ENCODE measurements at regions not wholly inside any gene's neighbourhood (a gene's known extent, or its start where the extent isn't known, plus 50 kb on each side); places are given as distances from the start of the nearest gene placed in this dataset.

DNA sequence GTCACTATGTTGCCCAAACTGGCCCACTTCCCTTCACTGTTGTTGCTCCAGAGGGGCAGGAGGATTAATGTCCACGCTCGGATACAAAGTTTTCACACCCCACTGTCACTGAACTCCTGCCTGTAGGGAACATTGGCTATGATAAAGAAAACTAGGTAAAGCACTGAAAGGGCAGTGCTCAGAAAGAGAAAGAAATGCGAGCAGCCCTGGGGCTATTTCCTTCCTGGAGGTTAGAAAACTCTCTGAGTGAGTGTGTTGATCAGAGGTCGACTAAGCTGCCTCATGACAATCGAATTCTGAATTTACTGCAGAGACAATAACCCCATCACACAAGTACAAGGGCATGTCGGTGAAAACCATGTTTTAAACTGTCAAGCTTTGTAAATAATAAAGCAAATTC lies 227.2 kb upstream of the PITRM1 start:
- FAIRE-seq (no peak), DNase-seq (ENCODE audit: insufficient read length, low spot score) (no peak)

DNA sequence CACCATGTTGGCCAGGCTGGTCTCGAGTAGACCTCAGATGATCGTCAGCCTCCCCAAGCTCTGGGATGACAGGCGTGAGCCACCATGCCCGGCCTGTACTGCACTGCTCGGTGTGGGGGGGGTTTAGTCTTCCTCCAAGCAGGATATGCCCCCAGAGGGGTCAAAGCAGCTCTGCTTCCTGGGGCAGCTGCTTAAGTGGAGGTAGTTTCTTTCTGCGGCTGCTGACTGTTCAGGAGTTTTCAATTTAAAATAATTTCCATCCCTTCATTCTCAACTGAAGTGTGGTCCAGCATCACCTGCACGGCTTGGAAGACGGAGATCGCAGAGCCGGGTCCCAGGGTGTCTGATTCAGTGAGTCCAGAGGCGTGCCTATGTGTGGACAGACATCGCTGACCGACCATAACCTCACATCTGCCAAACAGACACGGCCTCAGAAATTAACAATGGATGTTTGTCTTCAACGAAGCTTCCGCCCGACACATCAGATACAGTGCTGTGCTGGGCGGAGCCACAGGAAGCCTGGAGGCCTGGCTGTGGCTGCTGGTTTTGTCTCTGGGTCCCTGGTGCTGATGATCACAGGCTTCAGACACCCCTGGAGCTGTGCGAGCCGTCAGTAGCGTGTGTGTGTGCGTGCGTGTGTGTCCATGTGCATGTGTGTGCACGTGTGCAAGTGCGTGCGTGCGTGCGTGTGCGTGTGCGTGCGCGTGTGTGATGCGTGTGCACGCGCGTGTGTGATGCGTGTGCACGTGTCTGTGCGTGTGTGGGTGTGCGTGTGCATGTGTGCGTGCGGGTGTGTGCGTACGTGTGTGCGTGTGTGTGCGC lies 226.5 kb upstream of the PITRM1 start:
- no peak for DNase-seq (ENCODE audit: insufficient read length, low spot score)
- TF ChIP-seq, protein P1, sequence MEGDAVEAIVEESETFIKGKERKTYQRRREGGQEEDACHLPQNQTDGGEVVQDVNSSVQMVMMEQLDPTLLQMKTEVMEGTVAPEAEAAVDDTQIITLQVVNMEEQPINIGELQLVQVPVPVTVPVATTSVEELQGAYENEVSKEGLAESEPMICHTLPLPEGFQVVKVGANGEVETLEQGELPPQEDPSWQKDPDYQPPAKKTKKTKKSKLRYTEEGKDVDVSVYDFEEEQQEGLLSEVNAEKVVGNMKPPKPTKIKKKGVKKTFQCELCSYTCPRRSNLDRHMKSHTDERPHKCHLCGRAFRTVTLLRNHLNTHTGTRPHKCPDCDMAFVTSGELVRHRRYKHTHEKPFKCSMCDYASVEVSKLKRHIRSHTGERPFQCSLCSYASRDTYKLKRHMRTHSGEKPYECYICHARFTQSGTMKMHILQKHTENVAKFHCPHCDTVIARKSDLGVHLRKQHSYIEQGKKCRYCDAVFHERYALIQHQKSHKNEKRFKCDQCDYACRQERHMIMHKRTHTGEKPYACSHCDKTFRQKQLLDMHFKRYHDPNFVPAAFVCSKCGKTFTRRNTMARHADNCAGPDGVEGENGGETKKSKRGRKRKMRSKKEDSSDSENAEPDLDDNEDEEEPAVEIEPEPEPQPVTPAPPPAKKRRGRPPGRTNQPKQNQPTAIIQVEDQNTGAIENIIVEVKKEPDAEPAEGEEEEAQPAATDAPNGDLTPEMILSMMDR (IDR thresholded peaks at IDR 0.05; ENCODE audit: insufficient read depth, missing control alignments): no peak
- FAIRE-seq: no peak

More for the DNA sequence above, 227.2 kb upstream of the PITRM1 start:
- TF ChIP-seq, protein P1 (IDR thresholded peaks at IDR 0.05; ENCODE audit: insufficient read depth, missing control alignments): no peak

DNA sequence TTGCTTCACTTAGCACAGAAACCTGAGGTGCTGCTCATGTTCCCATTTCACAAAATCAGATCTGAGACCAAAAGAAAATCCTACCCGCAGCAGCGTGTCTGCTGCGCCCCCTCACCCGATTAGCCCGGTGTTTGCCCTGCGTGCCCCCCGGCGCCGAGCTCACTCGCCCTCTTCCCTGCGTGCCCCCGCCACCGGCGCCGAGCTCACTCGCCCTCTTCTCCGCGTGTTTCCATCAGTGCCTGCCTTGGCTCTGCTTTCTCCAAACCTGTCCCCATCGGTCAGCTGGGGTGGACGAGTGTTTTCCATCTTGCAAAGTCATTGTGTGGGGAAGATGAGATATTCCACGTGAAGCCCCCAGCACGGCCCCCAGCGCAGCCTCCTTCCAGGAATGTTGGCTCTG lies 225.3 kb upstream of the PITRM1 start:
- no peak for FAIRE-seq
- TF ChIP-seq, protein P1 (IDR thresholded peaks at IDR 0.05; ENCODE audit: insufficient read depth, missing control alignments): no peak

DNA sequence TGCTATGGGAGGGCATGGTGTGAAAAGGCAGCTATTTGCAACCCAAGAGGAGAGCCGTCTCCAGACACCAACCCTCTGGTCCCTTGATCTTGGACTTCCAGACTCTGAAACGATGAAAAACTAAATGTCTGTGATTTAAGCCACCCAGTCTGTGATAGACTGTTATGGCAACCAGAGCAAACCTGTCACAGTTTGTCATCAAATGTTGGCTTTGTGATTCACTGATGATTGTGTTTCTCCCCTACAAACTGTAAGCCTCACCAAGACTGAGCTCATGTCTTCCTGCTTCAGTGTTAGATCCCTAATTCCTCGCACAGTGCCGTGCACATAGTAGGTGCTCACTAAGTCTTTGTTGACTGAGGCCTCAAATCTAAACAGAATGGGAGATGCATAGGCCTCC lies 224.6 kb upstream of the PITRM1 start:
- FAIRE-seq (no peak), DNase-seq (ENCODE audit: insufficient read length, low spot score) (no peak)
- TF ChIP-seq, protein P1 (IDR thresholded peaks at IDR 0.05; ENCODE audit: insufficient read depth, missing control alignments): no peak

More for the DNA sequence above, 225.3 kb upstream of the PITRM1 start:
- DNase-seq (ENCODE audit: insufficient read length, low spot score): no peak

DNA sequence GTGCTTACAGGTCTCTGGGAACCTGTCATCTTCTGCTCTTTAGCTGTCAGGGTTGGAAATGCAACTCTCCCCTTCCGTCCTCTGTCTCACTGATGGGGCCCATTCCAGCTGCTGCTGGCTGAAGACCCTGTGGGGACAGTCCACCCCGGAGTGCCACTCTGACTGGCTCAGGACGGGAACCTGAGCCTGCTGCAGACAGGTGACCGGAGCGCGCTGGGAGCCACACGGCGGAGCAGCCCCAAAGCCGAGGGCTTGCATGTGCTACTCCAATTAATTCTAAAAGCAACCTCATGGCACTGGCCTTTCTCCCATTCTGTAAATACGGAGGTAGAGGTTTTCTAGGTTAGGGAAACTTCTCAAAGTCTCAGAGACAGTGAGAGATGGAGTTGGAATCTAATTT lies 223.5 kb upstream of the PITRM1 start:
- DNase-seq (ENCODE audit: insufficient read length, low spot score) (no peak), FAIRE-seq (no peak)
- TF ChIP-seq, protein P1 (IDR thresholded peaks at IDR 0.05; ENCODE audit: insufficient read depth, missing control alignments): no peak

DNA sequence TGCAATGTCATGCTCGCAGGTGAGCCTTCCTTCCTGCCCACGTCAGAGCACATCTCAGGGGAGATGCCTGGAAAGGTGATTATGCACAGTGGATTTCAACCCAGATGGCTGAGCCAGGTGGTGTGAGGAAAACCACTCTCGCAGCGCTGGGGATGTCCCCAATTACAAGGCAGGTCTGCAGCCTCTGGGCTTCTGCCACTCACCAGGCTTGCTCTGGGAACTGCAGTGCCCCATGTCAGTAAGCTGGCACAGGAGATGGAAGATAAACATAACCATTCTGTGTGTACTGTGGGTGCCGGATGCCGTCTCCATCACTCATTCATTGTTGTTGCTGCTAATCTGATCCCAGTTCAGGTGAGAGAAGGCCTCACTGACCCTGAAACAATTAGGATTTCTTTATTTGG lies 222.9 kb upstream of the PITRM1 start:
- no peak for FAIRE-seq
- TF ChIP-seq, protein P1 (IDR thresholded peaks at IDR 0.05; ENCODE audit: insufficient read depth, missing control alignments): no peak
- DNase-seq (ENCODE audit: insufficient read length, low spot score): no peak

DNA sequence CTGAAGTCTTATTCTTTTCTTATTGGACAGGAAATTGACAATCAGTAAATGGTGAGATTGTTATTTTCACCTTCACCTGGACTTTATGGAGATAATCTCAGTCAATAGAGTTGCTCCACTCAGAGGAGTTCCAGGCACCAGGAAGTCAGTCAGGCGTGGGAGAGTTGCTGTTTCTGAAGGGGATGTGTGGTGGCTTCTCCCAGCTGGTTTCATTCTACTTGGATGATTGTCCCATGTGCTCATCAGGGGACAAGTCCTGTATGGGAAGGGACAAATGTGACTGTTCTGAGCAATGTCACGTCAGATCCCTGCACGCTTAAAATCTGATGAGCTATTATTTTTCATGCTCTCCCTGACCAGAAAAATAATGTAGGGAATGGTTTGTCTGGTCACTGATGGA lies 222.5 kb upstream of the PITRM1 start:
- DNase-seq (ENCODE audit: insufficient read length, low spot score): no peak
- FAIRE-seq: no peak
- TF ChIP-seq, protein P1 (IDR thresholded peaks at IDR 0.05; ENCODE audit: insufficient read depth, missing control alignments): no peak

Data from D721Med (cell line).